H1 (cell line): ENCODE measurements at regions not wholly inside any gene's neighbourhood (a gene's known extent, or its start where the extent isn't known, plus 50 kb on each side); places are given as distances from the start of the nearest gene placed in this dataset.

Source experiments
- ATF2 ChIP-seq: IDR thresholded peaks from 2 replicates; pipeline ENCODE4 v1.6.1; 2012; ENCODE audit warnings: low read length, inconsistent platforms
- RAD21 ChIP-seq, 2 experiments: IDR thresholded peaks in 1 of 2; conservative IDR thresholded peaks in 1 of 2; 2 replicates each; pipeline ENCODE4 v1.6.1; 2011; ENCODE audit warnings: low read depth in 2 of 2, low read length in 2 of 2, improper control_type of control experiment in 1 of 2, inconsistent platforms in 1 of 2, mild to moderate bottlenecking in 1 of 2, moderate library complexity in 1 of 2
- TCF12 ChIP-seq: IDR thresholded peaks from 2 replicates; pipeline ENCODE4 v1.6.1; 2011; ENCODE audit warnings: low read depth, mild to moderate bottlenecking, low read length

- TF ChIP-seq ATF2 (no peak), RAD21 (IDR thresholded peaks at IDR 0.05 in 1 of 2, conservative IDR thresholded peaks at IDR 0.05 in 1 of 2; ENCODE audit: low read depth in 2 of 2, low read length in 2 of 2) (no peak), TCF12 (no peak)
These were observed 85.7 kb upstream of the RUFY1 start (continued) for GRCh38 chr5:179464631-179465030.
